GM10266 (cell line): ENCODE measurements at regions not wholly inside any gene's neighbourhood (a gene's known extent, or its start where the extent isn't known, plus 50 kb on each side); places are given as distances from the start of the nearest gene placed in this dataset.

ENCODE experiments used
- DNase-seq: peaks from one replicate; pipeline ENCODE4 v3.0.0; 2012; ENCODE audit errors: extremely low spot score
- CTCF ChIP-seq: IDR thresholded peaks from 2 replicates; pipeline ENCODE4 v1.5.1; 2012; ENCODE audit warnings: mild to moderate bottlenecking, low read depth; ENCODE audit not compliant: control insufficient read depth, insufficient read depth; ENCODE audit errors: missing control alignments

- TF ChIP-seq CTCF, result no peak
- no peak for DNase-seq
Measured at GRCh38 chr10:124267231-124267885, 151.4 kb downstream of the OAT start.

- TF ChIP-seq CTCF, result no peak
- DNase-seq, result no peak
Measured at GRCh38 chr10:124266468-124267230, 152.1 kb downstream of the OAT start.

DNA sequence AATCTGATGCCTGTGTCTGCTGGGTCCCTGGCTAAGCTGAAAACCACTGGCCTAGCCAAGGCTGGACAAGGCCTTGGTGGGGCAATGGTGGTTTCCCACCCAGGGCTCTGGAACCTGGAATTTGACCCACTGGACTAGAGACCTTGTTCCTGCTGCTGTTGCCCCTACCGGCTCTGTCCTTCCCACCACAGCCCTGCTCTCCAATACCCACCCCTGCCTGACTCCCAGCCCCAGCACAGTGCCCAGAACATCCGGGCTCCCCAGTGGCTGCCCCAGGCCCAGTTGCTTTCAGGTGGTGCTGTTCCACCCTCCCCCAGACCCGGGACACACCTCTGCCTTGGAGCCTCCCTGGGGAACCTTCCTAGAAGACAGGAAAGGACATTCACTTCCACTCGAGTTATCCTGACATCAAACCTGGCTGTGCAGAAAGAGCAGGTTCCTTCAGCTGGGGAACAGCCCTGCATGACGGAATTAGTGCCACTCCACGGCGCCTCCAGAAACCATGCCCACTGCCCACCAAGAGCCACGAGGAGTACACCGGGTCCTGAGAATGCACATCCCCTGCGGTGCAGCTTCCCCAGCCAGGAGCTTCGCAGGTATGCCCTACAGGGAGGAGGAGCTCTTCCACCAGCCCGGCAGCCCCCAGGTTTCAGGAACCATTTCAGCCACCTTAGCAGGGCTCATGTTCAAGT, 152.8 kb downstream of the OAT start:
- DNase-seq, result no peak
- no peak for TF ChIP-seq CTCF

DNA sequence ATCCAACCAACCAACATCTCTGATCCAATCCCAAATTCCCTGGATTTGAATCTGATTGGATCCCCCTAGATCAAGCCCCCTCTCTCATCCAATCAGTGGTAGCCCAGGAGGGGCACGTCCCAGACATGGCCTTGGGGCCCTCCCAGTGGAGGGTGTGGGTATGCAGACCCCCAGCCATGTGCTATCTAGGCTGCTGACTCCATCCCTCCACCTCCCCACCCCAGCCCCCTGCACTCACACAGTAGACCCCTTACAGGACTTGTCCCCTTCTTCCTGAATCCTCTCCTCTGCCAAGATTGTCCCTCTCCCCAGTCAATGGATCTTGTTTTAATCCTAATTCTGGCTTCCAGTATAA, 153.4 kb downstream of the OAT start:
- DNase-seq, result no peak
- TF ChIP-seq CTCF, result no peak

DNA sequence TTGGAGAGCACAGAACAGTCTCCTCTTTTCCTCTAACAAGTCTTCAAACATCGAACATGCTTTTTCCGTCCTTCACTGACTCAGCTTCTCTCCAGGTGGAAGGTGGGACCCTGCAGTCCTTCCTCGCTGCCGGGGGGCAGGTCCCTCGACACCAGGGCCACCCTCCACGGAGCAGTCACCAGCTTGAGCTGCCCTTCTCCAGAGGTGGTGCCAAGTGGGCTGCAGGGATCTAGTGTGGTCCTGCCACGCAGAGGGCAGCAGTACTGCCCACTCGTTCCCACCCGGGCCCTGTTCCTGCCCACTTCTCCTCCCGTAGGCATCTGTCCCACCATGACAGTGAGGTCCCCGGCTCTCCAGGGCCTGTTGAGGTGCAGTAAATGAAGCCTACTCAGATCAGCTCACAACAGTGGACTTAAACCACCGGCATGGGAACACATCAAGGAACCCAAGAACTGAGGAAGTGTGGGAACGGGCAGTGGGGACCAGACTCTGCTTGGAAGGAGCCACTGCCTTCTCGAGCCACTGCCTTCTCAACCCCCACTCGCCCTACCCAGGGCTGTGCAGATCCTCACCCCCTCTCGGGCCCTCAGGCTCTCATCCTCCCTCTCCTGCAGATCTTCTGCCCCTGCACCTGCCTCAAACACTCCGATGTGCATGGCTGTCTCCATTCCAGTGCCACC, 153.9 kb downstream of the OAT start:
- no peak for DNase-seq

DNA sequence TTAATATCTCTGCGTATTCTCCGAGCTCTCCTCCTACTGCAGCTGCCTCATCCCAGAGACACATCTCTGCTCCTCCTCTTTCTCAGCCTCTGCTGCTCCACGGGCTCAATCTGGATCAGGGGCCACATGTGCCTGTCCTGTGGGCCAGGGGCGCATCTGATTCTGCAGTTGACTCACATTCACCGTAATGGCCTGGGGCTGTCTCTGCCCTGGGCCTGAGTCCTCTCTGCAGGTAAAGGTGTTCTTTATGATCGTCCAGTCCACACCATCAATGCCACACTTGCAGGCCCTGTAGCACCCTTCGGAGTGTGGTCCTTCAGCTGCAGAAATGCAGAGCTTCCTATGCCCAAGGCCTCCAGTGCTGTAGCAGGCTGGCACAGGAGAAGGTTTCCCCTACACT, 154.5 kb downstream of the OAT start:
- DNase-seq, result no peak
- TF ChIP-seq CTCF, result no peak

More for the DNA sequence above, 153.9 kb downstream of the OAT start:
- TF ChIP-seq CTCF, result no peak
